ENCODE measurements at regions not wholly inside any gene's neighbourhood (a gene's known extent, or its start where the extent isn't known, plus 50 kb on each side); places are given as distances from the start of the nearest gene placed in this dataset.

DNA sequence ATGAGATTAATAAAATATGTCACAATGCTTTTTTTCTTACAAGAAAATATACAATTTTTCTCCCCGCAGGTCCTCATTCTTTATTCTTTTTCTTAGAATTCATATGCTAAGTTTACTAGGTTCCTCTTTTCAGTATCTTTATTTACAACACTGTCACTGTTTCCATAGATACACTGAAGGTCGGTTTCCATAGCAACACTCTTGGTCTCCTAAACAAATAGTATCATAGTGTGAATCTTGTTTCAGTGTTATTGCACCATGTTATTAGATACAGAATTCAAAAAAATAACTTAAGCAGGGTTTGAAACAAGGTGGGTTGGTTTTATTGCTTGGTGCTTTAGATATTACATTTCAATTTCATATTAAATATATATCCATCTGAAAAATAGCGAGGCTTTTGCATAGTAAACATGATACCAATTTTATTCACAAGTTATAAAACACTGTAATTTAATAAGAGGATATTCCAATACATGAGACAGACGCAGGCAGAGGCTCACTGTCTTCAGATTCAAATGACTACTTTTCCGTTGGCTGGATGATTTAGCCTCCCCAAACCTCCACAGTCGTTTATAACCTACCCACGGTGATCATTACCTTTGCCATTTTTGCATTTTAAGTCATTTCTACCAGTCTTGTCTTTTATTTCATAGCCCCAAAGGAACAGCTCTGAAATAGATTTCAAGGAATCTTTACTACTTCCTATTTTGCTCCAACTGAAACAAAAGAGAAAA lies 88.9 kb upstream of the KLF6 start:
- DNase-seq: no peak
- peak; percentile 69 for ATAC-seq (ENCODE audit: poor library complexity)
- intact Hi-C loops (cut with DNase I): no loop called here

DNA sequence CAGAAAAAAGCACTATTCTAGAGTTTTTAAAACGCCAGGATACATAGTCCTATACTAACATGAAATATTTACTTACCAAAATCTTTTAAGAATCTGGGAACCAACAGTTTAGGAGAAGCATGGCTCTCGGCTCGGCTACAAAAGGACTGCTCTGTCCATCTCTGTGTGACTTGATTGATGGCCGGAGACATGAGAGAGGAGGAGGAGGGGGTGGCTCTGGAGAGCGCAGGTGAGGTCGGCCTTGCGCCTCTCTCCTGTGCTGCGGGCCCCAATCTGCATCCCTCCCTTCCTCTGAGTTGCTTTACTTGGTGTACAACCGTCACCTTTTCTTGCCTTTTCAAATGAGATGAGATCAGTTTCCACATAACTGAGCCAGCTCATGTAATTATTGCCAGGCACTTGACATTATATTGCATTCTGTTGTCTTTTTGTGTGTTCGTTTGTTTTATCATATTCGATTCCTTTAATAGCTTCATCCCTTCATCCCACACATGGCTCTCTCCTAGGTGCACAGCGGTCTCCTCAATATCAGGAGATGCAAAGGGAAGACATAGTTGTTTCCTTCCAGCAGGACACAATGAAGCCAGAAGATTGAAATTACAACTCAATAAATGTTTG lies 87.8 kb upstream of the KLF6 start:
- no peak for DNase-seq
- intact Hi-C loops (cut with DNase I): no loop called here
- no peak for ATAC-seq (ENCODE audit: poor library complexity)

DNA sequence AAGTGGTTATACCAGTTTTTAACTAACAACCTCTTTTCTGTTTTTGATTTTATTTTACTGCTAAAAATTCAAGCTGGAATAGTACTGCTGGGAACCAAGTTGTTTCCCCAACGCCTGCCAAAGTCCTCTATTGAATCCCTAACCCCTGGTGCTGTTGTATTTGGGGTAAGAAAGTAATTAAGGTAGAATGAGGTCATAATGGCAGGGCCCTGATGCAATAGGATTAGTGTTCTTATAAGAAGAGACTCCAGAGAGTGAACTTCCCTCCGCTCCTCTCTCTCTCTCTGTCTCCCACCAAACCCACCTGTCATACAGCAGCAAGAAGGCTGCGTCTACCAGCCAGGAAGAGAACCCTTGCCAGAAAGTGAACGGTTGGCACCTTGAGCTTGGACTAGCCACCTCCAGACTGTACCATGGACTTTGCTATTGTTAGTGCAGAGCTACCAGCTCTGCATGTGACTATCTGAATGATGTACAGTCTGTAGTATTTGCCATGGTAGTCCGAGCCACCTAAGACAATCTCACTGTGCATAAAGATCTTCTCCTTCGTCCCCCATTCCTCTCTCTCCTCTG lies 86.5 kb upstream of the KLF6 start:
- no peak for ATAC-seq (ENCODE audit: poor library complexity)
- intact Hi-C loops (cut with DNase I): no loop called here
- no peak for DNase-seq

DNA sequence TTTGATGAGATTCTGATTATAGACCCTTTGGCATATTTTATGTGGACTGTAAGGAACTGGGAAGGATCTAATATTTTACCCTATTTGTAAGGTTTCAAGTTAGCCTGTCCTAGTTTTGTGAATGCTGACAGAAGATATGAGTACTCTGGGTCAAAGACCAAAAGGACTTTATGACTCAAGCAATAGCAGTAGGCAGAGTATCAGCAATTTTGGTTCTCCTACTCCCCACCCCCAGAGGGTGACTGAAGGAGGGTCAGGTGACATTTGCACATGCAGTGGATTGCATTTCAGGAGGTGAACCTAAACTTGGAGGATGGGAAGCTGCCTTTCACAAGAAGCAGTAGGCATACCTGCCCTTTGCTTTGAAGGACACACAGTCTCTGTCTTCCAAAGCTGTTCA lies 84.0 kb upstream of the KLF6 start:
- ATAC-seq (ENCODE audit: poor library complexity) (no peak), DNase-seq (no peak)
- intact Hi-C loops (cut with DNase I): no loop called here

DNA sequence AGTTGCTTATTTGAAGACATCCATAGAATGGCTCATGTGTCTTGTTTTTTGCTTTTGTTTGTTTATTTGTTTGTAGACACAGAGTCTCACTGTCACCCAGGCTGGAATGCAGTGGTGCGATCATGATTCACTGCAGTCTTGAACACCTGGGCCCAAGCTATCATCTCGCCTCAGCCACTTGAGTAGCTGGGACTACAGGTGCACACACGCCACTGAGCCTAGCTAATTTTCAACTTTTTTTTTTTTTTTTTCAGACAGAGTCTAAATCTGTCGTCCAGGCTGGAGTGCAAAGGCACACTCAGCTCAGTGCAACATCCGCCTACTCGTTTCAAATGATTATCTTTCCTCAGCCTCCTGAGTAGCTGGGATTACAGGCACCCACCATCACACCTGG lies 83.3 kb upstream of the KLF6 start:
- intact Hi-C loops (cut with DNase I): no loop called here
- ATAC-seq (ENCODE audit: poor library complexity): no peak
- DNase-seq: no peak

DNA sequence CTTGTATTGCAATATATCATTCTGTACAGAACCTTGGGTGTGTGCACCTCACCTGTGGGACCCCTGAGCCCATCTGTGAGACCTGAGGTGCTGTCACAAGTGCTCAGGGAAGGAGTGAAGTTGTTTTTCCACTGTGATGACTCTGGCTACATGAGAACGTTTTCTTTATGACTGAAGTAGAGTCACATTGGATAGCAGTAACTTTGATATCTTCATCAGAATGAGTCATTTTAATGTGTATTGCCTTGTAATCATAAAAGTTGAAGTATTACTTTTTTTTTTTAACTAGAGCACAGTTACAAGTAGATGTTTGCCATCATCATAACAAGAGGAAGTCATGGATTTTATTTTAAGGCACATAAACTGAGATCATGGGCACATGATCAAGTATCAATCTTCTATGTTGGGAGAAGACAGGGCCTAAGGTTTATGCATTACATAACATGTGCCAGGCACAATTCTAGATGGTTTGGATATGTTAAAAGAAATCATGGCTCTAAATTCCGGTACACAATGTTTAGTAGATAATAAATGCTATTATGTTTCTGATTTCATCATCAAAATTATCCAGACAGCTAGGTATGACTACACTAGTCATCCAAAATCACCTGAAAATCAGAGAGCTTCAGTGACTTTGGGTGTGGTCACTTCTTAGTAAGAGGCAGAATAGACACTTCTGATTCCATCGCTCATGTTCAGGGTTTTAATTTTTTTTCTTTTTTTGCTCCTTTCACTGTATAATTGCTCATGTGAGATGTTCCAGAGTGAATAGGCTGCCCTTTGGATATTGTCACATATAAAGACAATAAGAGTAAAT lies 82.7 kb upstream of the KLF6 start:
- intact Hi-C loops (cut with DNase I): no loop called here

DNA sequence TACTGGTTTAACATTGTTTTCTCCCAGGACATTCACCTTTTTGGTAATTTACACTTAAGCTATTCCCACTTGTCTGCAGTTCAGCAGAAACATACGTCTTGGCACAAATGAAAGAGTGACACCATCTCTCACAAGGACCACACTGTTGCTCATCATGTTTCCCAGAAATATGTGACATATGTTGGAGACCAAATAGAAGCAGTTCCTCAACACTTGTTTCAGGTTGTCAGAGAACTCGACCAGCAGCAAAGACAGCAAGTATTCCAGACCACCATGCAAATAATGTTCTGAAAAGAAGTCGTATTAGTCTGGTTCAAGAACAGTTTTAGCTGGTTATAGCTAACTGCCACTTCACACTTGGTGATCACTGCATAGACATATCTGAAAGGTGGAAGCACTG lies 81.3 kb upstream of the KLF6 start:
- no peak for ATAC-seq (ENCODE audit: poor library complexity)
- intact Hi-C loops (cut with DNase I): no loop called here

More for the DNA sequence above, 82.7 kb upstream of the KLF6 start:
- ATAC-seq (ENCODE audit: poor library complexity): no peak
- no peak for DNase-seq

DNA sequence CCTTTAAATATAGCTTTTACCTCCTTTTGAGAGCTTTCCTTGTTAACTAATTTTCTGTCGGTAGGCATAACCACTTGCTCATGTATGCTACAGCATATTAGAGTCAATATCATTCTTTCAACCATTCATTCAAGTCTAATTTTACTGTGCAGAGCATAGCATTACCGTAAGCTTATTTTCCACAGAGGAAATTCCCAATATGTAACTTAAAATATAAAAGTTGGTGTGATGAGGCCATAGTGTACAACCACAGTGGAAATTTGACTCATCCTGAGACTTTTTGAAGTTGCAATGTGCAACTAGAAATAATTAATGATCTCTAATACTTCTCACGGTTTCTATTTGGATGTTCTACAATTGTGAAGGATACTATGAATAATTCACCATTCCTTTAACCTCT lies 80.6 kb upstream of the KLF6 start:
- ATAC-seq (ENCODE audit: poor library complexity) (no peak), DNase-seq (no peak)
- intact Hi-C loops (cut with DNase I): no loop called here

More for the DNA sequence above, 81.3 kb upstream of the KLF6 start:
- DNase-seq: no peak

DNA sequence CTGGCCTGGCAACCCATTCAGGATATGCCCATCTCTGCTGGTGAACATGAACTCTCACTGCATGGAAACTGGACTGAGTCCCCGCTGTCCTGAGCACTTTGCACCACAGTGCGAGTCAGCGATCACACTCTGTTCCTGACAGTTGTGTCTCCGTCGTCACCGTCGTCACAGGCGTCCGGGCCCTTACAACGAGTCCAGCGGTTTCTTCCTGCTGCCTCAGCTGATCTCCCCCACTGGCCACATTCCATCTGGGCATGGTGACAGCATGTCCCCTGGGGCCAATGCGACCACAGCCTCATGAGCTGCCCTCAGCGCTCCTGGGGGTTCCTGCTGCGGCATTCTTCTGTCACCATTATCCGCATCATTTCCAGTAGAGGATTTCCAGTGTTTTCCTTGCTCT lies 76.8 kb upstream of the KLF6 start:
- intact Hi-C loops (cut with DNase I): no loop called here
- DNase-seq (no peak), ATAC-seq (ENCODE audit: poor library complexity) (no peak)

DNA sequence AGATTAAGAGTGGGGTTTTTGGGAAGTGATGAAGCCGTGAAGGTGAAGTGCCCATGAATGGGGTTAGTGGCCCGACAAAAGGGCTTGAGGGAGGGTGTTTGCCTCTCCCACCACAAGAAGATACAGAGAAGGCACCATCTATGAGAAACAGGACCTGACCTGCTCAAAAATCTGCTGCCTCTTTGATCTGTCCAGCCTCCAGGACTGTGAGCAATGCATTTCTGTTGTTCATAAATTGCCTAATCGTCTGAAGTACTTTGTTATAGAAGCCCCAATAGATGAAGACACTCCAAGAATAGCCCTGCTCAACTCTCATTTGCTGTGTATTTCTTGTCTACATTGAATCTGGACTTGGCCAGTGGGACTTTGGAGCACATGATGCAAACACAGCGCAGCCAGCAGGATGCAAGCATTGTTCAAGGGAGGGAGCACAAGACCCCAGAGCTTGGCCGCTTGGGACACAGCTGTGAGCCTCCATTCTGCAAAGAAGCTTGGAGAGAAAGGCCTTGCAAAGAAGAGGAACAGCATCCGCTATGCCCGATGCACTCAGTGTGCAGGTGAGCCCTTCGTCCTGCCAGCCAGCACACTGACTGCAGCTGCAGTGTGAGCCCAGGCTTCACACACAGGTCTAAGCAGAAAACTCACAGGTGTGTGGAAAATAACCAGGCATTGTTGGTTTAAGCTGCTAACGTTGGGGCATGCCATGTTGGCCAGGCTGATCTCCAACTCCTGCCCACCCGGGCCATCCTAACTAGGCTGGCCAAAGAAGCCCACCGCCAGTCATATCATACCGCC lies 73.2 kb upstream of the KLF6 start:
- intact Hi-C loops (cut with DNase I): no loop called here
- ATAC-seq (ENCODE audit: poor library complexity) (no peak), DNase-seq (no peak)

DNA sequence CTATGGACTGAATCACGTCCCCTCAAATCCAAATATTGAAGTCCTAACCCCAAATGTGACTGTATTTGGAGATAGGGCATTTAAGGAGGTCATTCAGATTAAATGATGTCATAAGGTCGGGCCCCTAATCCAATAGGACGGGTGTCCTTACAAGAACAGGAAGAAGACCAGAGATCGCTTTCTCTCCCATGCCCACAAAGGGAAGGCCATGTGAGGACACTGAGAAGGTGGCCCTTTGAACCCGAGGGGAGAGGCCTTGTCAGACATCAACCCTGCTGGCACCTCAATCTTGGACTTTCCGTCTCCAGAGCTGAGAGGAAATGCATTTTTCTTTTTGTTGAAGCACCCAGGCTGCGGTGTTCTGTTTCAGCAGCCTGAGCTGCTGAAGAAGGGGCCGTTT lies 72.3 kb upstream of the KLF6 start:
- DNase-seq (no peak), ATAC-seq (ENCODE audit: poor library complexity) (no peak)
- intact Hi-C loops (cut with DNase I): no loop called here

DNA sequence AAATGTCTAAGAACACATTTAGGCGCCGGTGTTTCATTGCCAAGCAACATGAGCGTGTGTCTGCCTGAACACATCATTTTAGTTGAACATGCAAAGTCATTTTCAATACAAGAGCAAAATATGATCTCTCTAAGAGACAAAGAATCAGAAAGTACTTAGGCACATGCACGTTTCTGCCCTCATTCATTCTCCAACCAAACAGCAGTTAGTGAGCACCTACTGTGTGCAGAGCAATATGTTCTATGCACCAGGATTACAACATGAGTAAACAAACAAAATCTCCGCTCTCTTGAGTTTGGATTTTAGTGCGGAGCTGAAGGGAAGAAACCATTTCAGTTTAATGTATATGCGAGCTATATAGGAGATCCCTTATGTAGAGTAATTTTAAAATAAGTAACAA lies 71.6 kb upstream of the KLF6 start:
- intact Hi-C loops (cut with DNase I): no loop called here
- DNase-seq (no peak), ATAC-seq (ENCODE audit: poor library complexity) (no peak)

DNA sequence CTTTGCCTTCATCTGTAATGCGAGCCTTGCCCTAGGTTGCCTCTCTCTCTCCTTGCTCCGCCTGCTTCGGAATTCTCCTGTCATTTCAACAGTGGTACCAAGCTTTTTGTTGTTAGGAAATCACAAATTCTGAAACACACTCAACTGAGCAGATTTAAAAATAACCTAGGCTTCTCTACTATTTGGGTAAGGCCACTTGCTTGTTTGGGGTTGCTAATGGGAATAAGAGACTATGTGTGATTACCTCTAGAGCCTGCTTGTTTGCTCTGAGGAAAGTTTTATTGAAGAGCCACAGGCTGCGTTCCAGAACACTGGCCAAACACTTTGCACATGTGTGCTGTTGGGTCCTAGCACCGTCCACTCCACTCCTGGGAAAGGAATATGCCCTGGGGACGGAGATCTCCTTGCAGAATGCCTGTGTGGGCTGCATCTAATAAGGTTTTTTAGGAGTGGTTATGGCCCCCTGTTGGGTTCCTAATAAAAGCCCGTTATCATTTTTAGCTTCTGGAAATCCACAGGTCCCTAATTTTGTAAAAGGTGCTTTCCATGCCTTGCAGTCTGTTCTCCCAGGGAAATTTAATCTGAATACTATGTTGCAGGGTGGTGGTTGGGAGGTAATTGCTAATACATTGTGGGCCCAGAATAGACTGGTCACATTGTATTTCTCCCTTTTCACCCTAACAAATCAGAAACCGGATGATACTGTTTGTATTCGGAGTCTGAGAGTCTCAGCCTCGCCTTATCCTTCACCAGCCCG lies 68.7 kb upstream of the KLF6 start:
- no peak for DNase-seq
- peak; percentile 76 for ATAC-seq (ENCODE audit: poor library complexity)
- intact Hi-C loops (cut with DNase I): no loop called here

DNA sequence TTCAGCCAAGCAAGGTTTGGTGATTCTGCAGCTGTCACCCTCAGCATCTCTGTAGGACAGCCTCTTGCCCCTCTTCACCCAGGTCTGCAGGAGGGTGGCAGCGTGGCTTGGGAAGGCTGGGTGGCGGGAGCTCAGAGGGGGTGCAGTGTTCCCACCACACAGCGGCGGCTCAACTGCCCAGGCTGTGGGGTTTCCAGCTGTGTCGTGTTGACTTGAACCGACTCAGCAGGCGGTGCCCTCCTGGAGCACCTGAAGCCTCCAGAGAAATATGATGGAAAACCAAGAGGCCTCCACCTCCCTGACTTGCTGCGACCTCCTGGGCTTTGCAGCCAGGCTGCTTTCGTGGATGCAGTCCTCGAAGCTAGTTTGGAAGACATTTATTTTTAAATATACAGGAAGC lies 68.0 kb upstream of the KLF6 start:
- ATAC-seq (ENCODE audit: poor library complexity): no peak
- intact Hi-C loops (cut with DNase I): no loop called here

DNA sequence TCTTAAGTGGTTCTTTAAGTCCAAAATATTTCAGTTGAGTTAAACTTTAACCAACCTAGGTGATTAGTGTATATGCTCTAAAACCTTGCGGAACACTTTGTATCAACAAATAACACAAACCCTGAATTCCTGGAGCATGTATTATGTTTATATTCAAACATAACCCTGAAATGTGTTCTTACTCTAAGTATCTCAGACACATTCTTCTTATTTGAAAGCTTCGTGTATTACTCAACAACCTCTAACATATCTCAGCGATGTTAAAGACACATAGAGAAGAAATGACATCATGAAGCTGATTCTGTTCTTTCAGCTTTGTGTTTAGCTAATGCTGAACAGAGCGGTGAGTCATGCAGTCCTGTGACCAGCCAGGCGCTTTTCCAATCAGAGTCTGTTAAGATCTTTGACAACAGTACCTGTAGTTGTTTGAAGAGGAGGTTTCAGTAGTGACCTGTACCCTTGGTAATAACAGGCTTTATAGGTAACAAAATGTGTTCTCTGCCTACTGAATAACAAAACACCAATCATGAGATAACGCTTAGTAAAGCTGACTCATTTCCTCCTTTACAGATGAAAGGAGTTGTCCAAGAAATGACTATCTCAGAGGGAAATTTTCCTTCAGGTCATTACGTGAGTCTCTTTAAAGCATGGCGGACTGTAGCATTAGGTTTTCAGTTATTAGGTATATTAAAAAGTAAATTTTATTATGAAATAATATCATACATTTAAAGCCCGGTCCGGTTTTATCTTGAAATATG lies 67.3 kb upstream of the KLF6 start:
- ATAC-seq (ENCODE audit: poor library complexity) (peak; percentile 79), DNase-seq (no peak)
- intact Hi-C loops (cut with DNase I): no loop called here

More for the DNA sequence above, 68.0 kb upstream of the KLF6 start:
- DNase-seq: no peak

DNA sequence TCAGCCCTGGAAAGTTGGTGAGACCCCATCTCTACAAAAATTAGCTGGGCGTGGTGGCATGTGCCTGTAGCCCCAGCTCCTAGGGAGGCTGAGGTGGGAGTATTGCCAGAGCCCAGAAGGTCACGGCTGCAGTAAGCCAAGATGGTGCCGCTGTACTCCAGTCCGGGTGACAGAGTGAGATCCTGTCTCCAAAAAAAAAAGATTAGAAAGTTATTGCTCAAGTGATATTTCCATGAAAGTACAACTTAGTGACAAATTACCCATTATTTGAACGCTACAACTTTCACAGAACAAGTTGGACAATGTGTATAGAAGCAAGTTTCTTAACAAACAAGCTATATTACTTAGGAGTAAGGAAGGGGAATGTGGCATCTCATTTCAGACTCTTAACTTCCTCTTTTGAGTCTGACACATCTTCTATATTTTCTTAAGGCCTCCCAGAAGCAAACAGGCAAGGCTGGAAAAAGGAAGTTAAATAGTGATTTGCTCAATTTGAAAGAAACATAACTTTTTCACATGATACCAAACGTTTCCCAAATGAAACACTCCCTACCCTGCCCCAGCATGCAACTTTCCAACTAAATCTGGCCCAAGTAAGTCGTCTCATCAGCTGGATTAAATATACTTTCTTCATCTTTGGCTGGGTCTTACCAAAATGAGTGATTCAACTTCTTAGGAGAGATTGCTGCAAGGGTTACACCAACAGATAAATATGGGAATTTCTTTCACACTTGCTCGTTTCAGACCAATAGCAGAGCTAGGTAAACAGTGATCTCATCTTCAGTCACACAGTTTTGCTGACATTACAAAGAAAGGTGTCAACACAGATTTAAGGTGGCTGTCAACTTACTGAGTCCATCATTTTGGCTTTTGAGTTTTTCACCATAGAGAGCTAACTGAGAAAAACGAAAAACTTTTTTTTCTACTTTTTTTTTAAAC lies 66.3 kb upstream of the KLF6 start:
- ATAC-seq (ENCODE audit: poor library complexity): peak; percentile 40
- DNase-seq: no peak
- intact Hi-C loops (cut with DNase I): no loop called here
